SU-DHL-6 (cell line): ENCODE measurements at regions not wholly inside any gene's neighbourhood (a gene's known extent, or its start where the extent isn't known, plus 50 kb on each side); places are given as distances from the start of the nearest gene placed in this dataset.

Source experiments
- H2AFZ ChIP-seq: fragments of 200-600 bp; sonication (generic); 2 replicates; pipeline ENCODE4 v1.6.1; 2014; ENCODE audit warnings: low read depth, mild to moderate bottlenecking, moderate library complexity, mixed read lengths, antibody characterized with exemption, low read length; ENCODE audit not compliant: severe bottlenecking
- H3F3A ChIP-seq: fragments of 200-600 bp; shearing (Covaris generic); 2 replicates; pipeline ENCODE4 v1.6.0; 2016; ENCODE audit warnings: antibody characterized with exemption, mild to moderate bottlenecking; ENCODE audit not compliant: insufficient read depth
- H3K27ac ChIP-seq: fragments of 200-600 bp; sonication (generic); 2 replicates; pipeline ENCODE4 v1.5.1; 2016; ENCODE audit warnings: low read depth, mild to moderate bottlenecking, low read length, moderate library complexity, mixed read lengths
- H3K27me3 ChIP-seq: fragments of 200-600 bp; sonication (generic), shearing (Covaris generic); 2 replicates; pipeline ENCODE4 v1.6.0; 2014; ENCODE audit warnings: mild to moderate bottlenecking, low read length
- H3K36me3 ChIP-seq: fragments of 200-600 bp; sonication (generic); 2 replicates; pipeline ENCODE4 v1.6.1; 2014; ENCODE audit warnings: mild to moderate bottlenecking, low read length, mixed read lengths
- H3K4me2 ChIP-seq: fragments of 300-600, 200-600 bp; shearing (Covaris generic), sonication (generic); 2 replicates; pipeline ENCODE4 v1.6.0; 2014; ENCODE audit warnings: low read length, low read depth, mild to moderate bottlenecking; ENCODE audit not compliant: poor library complexity, severe bottlenecking
- H3K4me3 ChIP-seq: fragments of 200-600 bp; sonication (generic); 2 replicates; pipeline ENCODE4 v1.5.1; 2014; ENCODE audit warnings: antibody characterized with exemption, low read length, mild to moderate bottlenecking, mixed read lengths; ENCODE audit not compliant: insufficient read depth, poor library complexity, severe bottlenecking
- H3K79me2 ChIP-seq: fragments of 200-600 bp; sonication (generic); 2 replicates; pipeline ENCODE4 v1.6.1; 2014; ENCODE audit warnings: mild to moderate bottlenecking, low read length, moderate library complexity; ENCODE audit not compliant: insufficient read depth
- H3K9ac ChIP-seq: fragments of 200-600 bp; sonication (generic); 2 replicates; pipeline ENCODE4 v1.7.0; 2014; ENCODE audit warnings: mild to moderate bottlenecking, low read length
- H3K9me2 ChIP-seq: fragments of 200-600 bp; sonication (generic); replicated peaks from 2 replicates; pipeline ENCODE4 v1.6.1; 2014; ENCODE audit warnings: low read length; ENCODE audit not compliant: insufficient read depth
- H3K9me3 ChIP-seq: fragments of 200-600 bp; sonication (generic); 2 replicates; pipeline ENCODE4 v1.6.1; 2014; ENCODE audit warnings: low read length, mixed read lengths; ENCODE audit not compliant: insufficient read depth
- H4K20me1 ChIP-seq: fragments of 200-600 bp; sonication (generic); 2 replicates; pipeline ENCODE4 v1.6.1; 2014; ENCODE audit warnings: low read depth, mild to moderate bottlenecking, antibody characterized with exemption, low read length, moderate library complexity, mixed read lengths
- CTCF ChIP-seq: fragments of 200-600 bp; sonication (generic); IDR thresholded peaks from one replicate; pipeline ENCODE4 v1.5.1; 2017; ENCODE audit warnings: antibody characterized with exemption, mild to moderate bottlenecking, low read length, moderate library complexity; ENCODE audit not compliant: insufficient read depth, poor library complexity, severe bottlenecking
- EZH2phosphoT487 ChIP-seq: fragments of 200-600 bp; sonication (generic), shearing (Covaris generic); conservative IDR thresholded peaks from 2 replicates; pipeline ENCODE4 v1.6.1; 2018; ENCODE audit warnings: mild to moderate bottlenecking, antibody characterized with exemption, low read length, moderate library complexity, mixed read lengths

GRCh38 chr4:14700544-14700943, 301.7 kb upstream of the CPEB2 start:
- Histone ChIP-seq H3K27me3 (no peaks in the 10 kb centered on the region), H3K4me2 (no peak overlapping the region), H3K9ac (no peak overlapping the region), H3F3A (no peaks in the 10 kb centered on the region), H3K36me3 (no peaks in the 10 kb centered on the region), H3K4me3 (no peak overlapping the region), H3K9me3 (no peaks in the 10 kb centered on the region), H4K20me1 (no peaks in the 10 kb centered on the region), H3K9me2 (no peaks in the 10 kb centered on the region), H3K27ac (no peak overlapping the region), H2AFZ (no peak overlapping the region), H3K79me2 (no peaks in the 10 kb centered on the region)
- no peak for TF ChIP-seq CTCF
- no peak for TF ChIP-seq EZH2phosphoT487

- Histone ChIP-seq H3K79me2 (no peaks in the 10 kb centered on the region), H3K27me3 (no peaks in the 10 kb centered on the region), H3K4me2 (no peak overlapping the region), H3F3A (no peaks in the 10 kb centered on the region), H3K4me3 (no peak overlapping the region), H3K9me3 (no peaks in the 10 kb centered on the region), H2AFZ (no peak overlapping the region), H3K36me3 (no peaks in the 10 kb centered on the region), H3K9me2 (no peaks in the 10 kb centered on the region), H3K9ac (no peak overlapping the region), H3K27ac (no peak overlapping the region), H4K20me1 (no peaks in the 10 kb centered on the region)
- TF ChIP-seq CTCF = no peak
- no peak for TF ChIP-seq EZH2phosphoT487
Observed at GRCh38 chr4:14701389-14701788, 300.9 kb upstream of the CPEB2 start.

GRCh38 chr4:14701896-14702295, 300.4 kb upstream of the CPEB2 start:
- no peak overlapping the region for H3K9ac ChIP-seq

More at GRCh38 chr4:14701896-14702295, 300.4 kb upstream of the CPEB2 start:
- Histone ChIP-seq H3K27ac (no peak overlapping the region), H2AFZ (no peak overlapping the region), H3K4me3 (no peak overlapping the region), H3K79me2 (no peaks in the 10 kb centered on the region), H3K9me2 (no peaks in the 10 kb centered on the region), H3F3A (no peaks in the 10 kb centered on the region), H4K20me1 (no peaks in the 10 kb centered on the region), H3K9me3 (no peaks in the 10 kb centered on the region), H3K4me2 (no peak overlapping the region), H3K27me3 (no peaks in the 10 kb centered on the region), H3K36me3 (no peaks in the 10 kb centered on the region)
- no peak for TF ChIP-seq CTCF
- no peak for TF ChIP-seq EZH2phosphoT487
